ENCODE measurements at regions not wholly inside any gene's neighbourhood (a gene's known extent, or its start where the extent isn't known, plus 50 kb on each side); places are given as distances from the start of the nearest gene placed in this dataset.
"Not testable (repeated sequence)": the region's sequence is repeated elsewhere in the genome, so short reads cannot be mapped to it uniquely, and the experiment has no call there.

- Histone ChIP-seq H3K4me1 (ENCODE audit: control insufficient read depth, insufficient read depth, low read length) (no peaks in the 10 kb centered on the region), H3K27ac (ENCODE audit: low read length) (no peak overlapping the region), H3K4me3 (ENCODE audit: low read length) (no peak overlapping the region), H3K9me3 (ENCODE audit: control insufficient read depth, insufficient read depth, low read length) (no peaks in the 10 kb centered on the region), H3K36me3 (ENCODE audit: control insufficient read depth, insufficient read depth, low read length) (no peaks in the 10 kb centered on the region), H3K27me3 (ENCODE audit: control insufficient read depth, insufficient read depth, low read length) (no peaks in the 10 kb centered on the region)
- no peak for DNase-seq (ENCODE audit: low read depth, low spot score)
These were observed 88.0 kb upstream of the TMEM229A start for GRCh38 chr7:124120911-124121310.

- no CpG with 5 or more reads among the region's 1 CpG for WGBS (ENCODE audit: insufficient coverage, insufficient read length)
- Histone ChIP-seq H3K36me3 (ENCODE audit: control insufficient read depth, insufficient read depth, low read length) (no peaks in the 10 kb centered on the region), H3K27ac (ENCODE audit: low read length) (no peak overlapping the region), H3K4me1 (ENCODE audit: control insufficient read depth, insufficient read depth, low read length) (no peaks in the 10 kb centered on the region), H3K4me3 (ENCODE audit: low read length) (no peak overlapping the region), H3K9me3 (ENCODE audit: control insufficient read depth, insufficient read depth, low read length) (no peaks in the 10 kb centered on the region), H3K27me3 (ENCODE audit: control insufficient read depth, insufficient read depth, low read length) (no peaks in the 10 kb centered on the region)
- DNase-seq (ENCODE audit: low read depth, low spot score) = no peak
These were observed 80.2 kb upstream of the TMEM229A start for GRCh38 chr7:124113045-124113444.

- WGBS (ENCODE audit: insufficient coverage, insufficient read length) = no CpG with 5 or more reads among the region's 2 CpGs
- Histone ChIP-seq H3K9me3 (ENCODE audit: control insufficient read depth, insufficient read depth, low read length) (no peaks in the 10 kb centered on the region), H3K4me3 (ENCODE audit: low read length) (no peak overlapping the region), H3K27me3 (ENCODE audit: control insufficient read depth, insufficient read depth, low read length) (no peaks in the 10 kb centered on the region), H3K27ac (ENCODE audit: low read length) (no peak overlapping the region), H3K36me3 (ENCODE audit: control insufficient read depth, insufficient read depth, low read length) (no peaks in the 10 kb centered on the region), H3K4me1 (ENCODE audit: control insufficient read depth, insufficient read depth, low read length) (no peaks in the 10 kb centered on the region)
- DNase-seq (ENCODE audit: low read depth, low spot score) = no peak
These were observed 73.7 kb upstream of the TMEM229A start for GRCh38 chr7:124106575-124106974.

DNA sequence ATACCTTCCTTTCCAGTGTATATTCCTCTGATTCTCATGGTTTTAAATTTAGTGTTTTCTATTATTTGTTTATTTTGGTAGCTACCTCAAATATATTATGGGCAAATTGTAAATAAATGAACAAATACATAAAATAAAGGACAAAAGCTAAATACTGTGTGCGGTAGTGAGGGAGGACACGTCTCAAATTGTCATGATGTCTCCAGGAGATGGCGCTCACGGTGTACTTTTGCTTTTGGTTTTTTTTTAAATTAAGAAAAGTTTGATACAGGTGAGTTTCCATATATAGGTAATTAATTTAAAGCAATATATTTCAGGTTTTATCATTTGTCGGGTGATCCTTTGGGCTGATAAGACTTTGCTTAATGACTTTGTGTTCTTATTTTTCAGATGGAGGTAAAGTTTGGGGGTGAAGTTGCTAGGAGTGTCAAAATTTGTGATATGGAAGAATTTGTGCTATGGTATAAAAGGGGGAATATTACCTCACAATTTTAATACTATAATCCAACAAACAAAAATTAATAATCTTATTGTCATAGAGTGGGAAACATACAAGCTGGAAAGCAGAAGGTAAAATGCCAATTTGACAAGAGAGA is 68.4 kb upstream of the TMEM229A start:
- no CpG with 5 or more reads among the region's 5 CpGs for WGBS (ENCODE audit: insufficient coverage, insufficient read length)
- Histone ChIP-seq H3K4me3 (ENCODE audit: low read length) (no peak overlapping the region), H3K36me3 (ENCODE audit: control insufficient read depth, insufficient read depth, low read length) (no peaks in the 10 kb centered on the region), H3K27me3 (ENCODE audit: control insufficient read depth, insufficient read depth, low read length) (no peaks in the 10 kb centered on the region), H3K4me1 (ENCODE audit: control insufficient read depth, insufficient read depth, low read length) (no peaks in the 10 kb centered on the region), H3K27ac (ENCODE audit: low read length) (no peak overlapping the region), H3K9me3 (ENCODE audit: control insufficient read depth, insufficient read depth, low read length) (no peaks in the 10 kb centered on the region)
- no peak for DNase-seq (ENCODE audit: low read depth, low spot score)

- no peak overlapping the region for H3K27ac ChIP-seq (ENCODE audit: low read length)
These were observed 67.3 kb upstream of the TMEM229A start for GRCh38 chr7:124100190-124100589.

GRCh38 chr7:124099585-124099984 is 66.7 kb upstream of the TMEM229A start:
- H3K27ac ChIP-seq (ENCODE audit: low read length); H3K36me3 ChIP-seq (ENCODE audit: control insufficient read depth, insufficient read depth, low read length); H3K27me3 ChIP-seq (ENCODE audit: control insufficient read depth, insufficient read depth, low read length); H3K4me3 ChIP-seq (ENCODE audit: low read length); H3K9me3 ChIP-seq (ENCODE audit: control insufficient read depth, insufficient read depth, low read length); H3K4me1 ChIP-seq (ENCODE audit: control insufficient read depth, insufficient read depth, low read length); DNase-seq (ENCODE audit: low read depth, low spot score): not testable (repeated sequence)
- no CpG with 5 or more reads among the region's 10 CpGs for WGBS (ENCODE audit: insufficient coverage, insufficient read length)

More at GRCh38 chr7:124100190-124100589, 67.3 kb upstream of the TMEM229A start:
- Histone ChIP-seq H3K36me3 (ENCODE audit: control insufficient read depth, insufficient read depth, low read length) (no peaks in the 10 kb centered on the region), H3K9me3 (ENCODE audit: control insufficient read depth, insufficient read depth, low read length) (no peaks in the 10 kb centered on the region), H3K4me3 (ENCODE audit: low read length) (no peak overlapping the region), H3K4me1 (ENCODE audit: control insufficient read depth, insufficient read depth, low read length) (no peaks in the 10 kb centered on the region), H3K27me3 (ENCODE audit: control insufficient read depth, insufficient read depth, low read length) (no peaks in the 10 kb centered on the region)
- no peak for DNase-seq (ENCODE audit: low read depth, low spot score)
- no CpG with 5 or more reads among the region's 3 CpGs for WGBS (ENCODE audit: insufficient coverage, insufficient read length)

GRCh38 chr7:124089621-124090020 is 56.8 kb upstream of the TMEM229A start:
- DNase-seq (ENCODE audit: low read depth, low spot score) = no peak
- Histone ChIP-seq H3K27me3 (ENCODE audit: control insufficient read depth, insufficient read depth, low read length) (no peaks in the 10 kb centered on the region), H3K36me3 (ENCODE audit: control insufficient read depth, insufficient read depth, low read length) (no peaks in the 10 kb centered on the region), H3K27ac (ENCODE audit: low read length) (no peak overlapping the region), H3K4me1 (ENCODE audit: control insufficient read depth, insufficient read depth, low read length) (no peaks in the 10 kb centered on the region), H3K4me3 (ENCODE audit: low read length) (no peak overlapping the region), H3K9me3 (ENCODE audit: control insufficient read depth, insufficient read depth, low read length) (no peaks in the 10 kb centered on the region)
- WGBS (ENCODE audit: insufficient coverage, insufficient read length) = no CpG with 5 or more reads among the region's 2 CpGs

DNA sequence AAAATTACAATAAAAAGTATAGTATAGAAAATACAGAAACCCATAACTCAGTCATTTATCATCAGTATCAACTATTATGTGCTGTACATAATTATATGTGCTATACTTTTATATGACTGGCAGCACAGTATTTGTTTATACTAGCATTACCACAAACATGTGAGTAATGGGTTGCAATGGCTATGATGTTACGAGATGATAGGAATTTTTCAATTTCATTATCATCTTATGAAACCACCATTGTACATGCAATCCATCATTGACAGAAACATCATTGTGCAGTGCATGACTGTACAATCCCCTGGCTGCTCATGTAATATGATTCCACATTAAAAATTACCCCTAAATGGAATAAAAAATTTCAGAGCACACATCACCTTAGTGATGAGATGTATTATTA is 55.7 kb upstream of the TMEM229A start:
- Histone ChIP-seq H3K4me1 (ENCODE audit: control insufficient read depth, insufficient read depth, low read length) (no peaks in the 10 kb centered on the region), H3K9me3 (ENCODE audit: control insufficient read depth, insufficient read depth, low read length) (no peaks in the 10 kb centered on the region), H3K4me3 (ENCODE audit: low read length) (no peak overlapping the region), H3K27me3 (ENCODE audit: control insufficient read depth, insufficient read depth, low read length) (no peaks in the 10 kb centered on the region), H3K36me3 (ENCODE audit: control insufficient read depth, insufficient read depth, low read length) (no peaks in the 10 kb centered on the region), H3K27ac (ENCODE audit: low read length) (no peak overlapping the region)
- no peak for DNase-seq (ENCODE audit: low read depth, low spot score)
- WGBS (ENCODE audit: insufficient coverage, insufficient read length) = no CpG with 5 or more reads among the region's 1 CpG

DNA sequence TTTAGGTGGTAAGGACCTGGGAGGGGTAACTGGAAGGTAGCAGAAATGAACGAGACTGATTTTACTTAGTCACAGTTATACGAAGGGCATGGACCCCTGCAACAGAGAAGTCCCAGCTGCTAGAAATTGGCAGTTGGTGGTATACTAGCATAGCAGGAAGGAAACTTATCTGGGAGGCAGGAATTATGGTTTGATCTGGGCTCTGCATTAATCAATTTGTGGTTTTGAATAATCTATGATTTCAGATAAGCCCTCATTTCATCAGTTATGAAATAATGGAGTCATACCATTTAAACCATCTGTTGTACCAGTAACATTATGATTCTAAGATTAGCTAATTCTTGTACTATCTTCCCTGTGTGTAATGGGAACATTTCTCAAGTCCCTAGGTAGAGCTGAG is 54.0 kb upstream of the TMEM229A start:
- Histone ChIP-seq H3K9me3 (ENCODE audit: control insufficient read depth, insufficient read depth, low read length) (no peaks in the 10 kb centered on the region), H3K4me1 (ENCODE audit: control insufficient read depth, insufficient read depth, low read length) (no peaks in the 10 kb centered on the region), H3K4me3 (ENCODE audit: low read length) (no peak overlapping the region), H3K36me3 (ENCODE audit: control insufficient read depth, insufficient read depth, low read length) (no peaks in the 10 kb centered on the region), H3K27me3 (ENCODE audit: control insufficient read depth, insufficient read depth, low read length) (no peaks in the 10 kb centered on the region), H3K27ac (ENCODE audit: low read length) (no peak overlapping the region)
- DNase-seq (ENCODE audit: low read depth, low spot score) = no peak
- no CpG with 5 or more reads among the region's 2 CpGs for WGBS (ENCODE audit: insufficient coverage, insufficient read length)

DNA sequence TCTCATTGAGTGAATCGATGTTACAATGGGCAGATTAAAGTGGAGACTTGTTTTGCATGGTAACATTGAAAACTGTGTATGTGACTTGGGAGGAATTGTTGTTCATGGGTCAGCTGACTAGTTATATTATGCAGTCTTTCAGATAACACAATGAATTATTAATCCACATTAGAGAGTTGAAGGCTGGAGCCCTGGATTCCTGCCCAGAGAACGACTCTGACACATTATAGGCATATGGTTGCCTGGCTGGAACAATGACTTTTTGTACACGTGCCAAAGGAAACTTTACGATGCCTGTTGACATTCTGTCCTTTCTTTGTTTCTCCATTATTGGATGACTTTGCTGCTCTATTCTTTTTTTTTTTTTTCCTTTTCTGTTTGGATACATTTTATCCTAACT is 52.3 kb upstream of the TMEM229A start:
- no CpG with 5 or more reads among the region's 4 CpGs for WGBS (ENCODE audit: insufficient coverage, insufficient read length)
- H3K9me3 ChIP-seq (ENCODE audit: control insufficient read depth, insufficient read depth, low read length) = no peaks in the 10 kb centered on the region
- no peak overlapping the region for H3K27ac ChIP-seq (ENCODE audit: low read length)
- no peaks in the 10 kb centered on the region for H3K4me1 ChIP-seq (ENCODE audit: control insufficient read depth, insufficient read depth, low read length)
- no peak for DNase-seq (ENCODE audit: low read depth, low spot score)
- no peak overlapping the region for H3K4me3 ChIP-seq (ENCODE audit: low read length)
- H3K36me3 ChIP-seq (ENCODE audit: control insufficient read depth, insufficient read depth, low read length) = no peaks in the 10 kb centered on the region
- no peaks in the 10 kb centered on the region for H3K27me3 ChIP-seq (ENCODE audit: control insufficient read depth, insufficient read depth, low read length)

- no peaks in the 10 kb centered on the region for H3K36me3 ChIP-seq (ENCODE audit: control insufficient read depth, insufficient read depth, low read length)
- H3K9me3 ChIP-seq (ENCODE audit: control insufficient read depth, insufficient read depth, low read length) = no peaks in the 10 kb centered on the region
- no peak overlapping the region for H3K27ac ChIP-seq (ENCODE audit: low read length)
- DNase-seq (ENCODE audit: low read depth, low spot score) = no peak
- H3K27me3 ChIP-seq (ENCODE audit: control insufficient read depth, insufficient read depth, low read length) = no peaks in the 10 kb centered on the region
- no CpG with 5 or more reads among the region's 3 CpGs for WGBS (ENCODE audit: insufficient coverage, insufficient read length)
- H3K4me1 ChIP-seq (ENCODE audit: control insufficient read depth, insufficient read depth, low read length) = no peaks in the 10 kb centered on the region
- H3K4me3 ChIP-seq (ENCODE audit: low read length) = no peak overlapping the region
These were observed 51.2 kb upstream of the TMEM229A start for GRCh38 chr7:124084024-124084423.
